WTC11 (cell line): ENCODE measurements at regions not wholly inside any gene's neighbourhood (a gene's known extent, or its start where the extent isn't known, plus 50 kb on each side); places are given as distances from the start of the nearest gene placed in this dataset.

Experiments used
- ATAC-seq: fragments of 200-7000 bp; cut with Tn5 transposase; 2 replicates; pipeline ENCODE4 v1.10.0; 2021; ENCODE audit warnings: mild to moderate bottlenecking, moderate library complexity
- CTCF ChIA-PET: fragments of 300-600 bp; sonication (Branson Sonifier 250); formaldehyde crosslinking; loops from one replicate; lab custom pipeline; 2021; ENCODE audit warnings: antibody characterized with exemption; lab: Charles Lee
- POLR2A ChIA-PET: fragments of 350-600 bp; sonication (Branson Sonifier 250); formaldehyde crosslinking; loops from one replicate; lab custom pipeline; 2021; ENCODE audit warnings: antibody characterized with exemption; lab: Charles Lee
- DNase-seq: peaks from one replicate; pipeline ENCODE4 v3.0.0; 2021; ENCODE audit warnings: low spot score
- H3K27ac Mint-ChIP-seq: 2 replicates; pipeline ENCODE4 v1.8.0; 2021; ENCODE audit warnings: mixed read lengths
- H3K27me3 Mint-ChIP-seq: 2 replicates; pipeline ENCODE4 v1.8.0; 2021; ENCODE audit warnings: low read depth, mild to moderate bottlenecking, moderate library complexity, mixed read lengths
- H3K36me3 Mint-ChIP-seq: 2 replicates; pipeline ENCODE4 v1.8.0; 2021; ENCODE audit warnings: mixed read lengths
- H3K4me1 Mint-ChIP-seq: 2 replicates; pipeline ENCODE4 v1.8.0; 2022; ENCODE audit warnings: mixed read lengths
- H3K4me3 Mint-ChIP-seq: 2 replicates; pipeline ENCODE4 v1.8.0; 2021; ENCODE audit warnings: mild to moderate bottlenecking, moderate library complexity, mixed read lengths
- H3K9me3 Mint-ChIP-seq: 2 replicates; pipeline ENCODE4 v1.8.0; 2021; ENCODE audit warnings: mixed read lengths
- ARID4B ChIP-seq: sonication (generic); formaldehyde crosslinking; IDR thresholded peaks from 2 replicates; pipeline ENCODE4 v1.8.0; 2023; ENCODE audit warnings: missing genetic modification reagents, mild to moderate bottlenecking, borderline replicate concordance
- ATF2 ChIP-seq: sonication (generic); formaldehyde crosslinking; IDR thresholded peaks from 2 replicates; pipeline ENCODE4 v1.8.1; 2022; ENCODE audit warnings: low read depth, missing genetic modification reagents, borderline replicate concordance
- CBFB ChIP-seq: sonication (generic); formaldehyde crosslinking; IDR thresholded peaks from 2 replicates; pipeline ENCODE4 v1.8.1; 2022; ENCODE audit warnings: mild to moderate bottlenecking, low read depth, missing genetic modification reagents
- CDX4 ChIP-seq: fragments of 250-450 bp; sonication (Bioruptor Pico); IDR thresholded peaks from 2 replicates; pipeline ENCODE4 v1.9.0; 2021; ENCODE audit warnings: moderate library complexity, mild to moderate bottlenecking, inconsistent platforms, borderline replicate concordance
- CREB1 ChIP-seq: sonication (generic); formaldehyde crosslinking; IDR thresholded peaks from 2 replicates; pipeline ENCODE4 v1.8.0; 2023; ENCODE audit warnings: mild to moderate bottlenecking, missing genetic modification reagents
- CREM ChIP-seq: sonication (generic); formaldehyde crosslinking; IDR thresholded peaks from 2 replicates; pipeline ENCODE4 v1.8.1; 2022; ENCODE audit warnings: mild to moderate bottlenecking, missing genetic modification reagents, moderate library complexity
- FOXK1 ChIP-seq: sonication (generic); formaldehyde crosslinking; IDR thresholded peaks from 2 replicates; pipeline ENCODE4 v1.8.0; 2022; ENCODE audit warnings: mild to moderate bottlenecking, moderate library complexity, missing genetic modification reagents
- FOXP1 ChIP-seq: sonication (generic); formaldehyde crosslinking; IDR thresholded peaks from 2 replicates; pipeline ENCODE4 v1.8.0; 2022; ENCODE audit warnings: missing genetic modification reagents, mild to moderate bottlenecking, moderate library complexity, borderline replicate concordance
- JAZF1 ChIP-seq: fragments of 250-450 bp; sonication (Bioruptor Pico); IDR thresholded peaks from 2 replicates; pipeline ENCODE4 v1.9.0; 2021; ENCODE audit warnings: moderate library complexity, mild to moderate bottlenecking, inconsistent platforms
- PRRX2 ChIP-seq: fragments of 250-450 bp; sonication (Bioruptor Pico); IDR thresholded peaks from 2 replicates; pipeline ENCODE4 v1.8.0; 2021; ENCODE audit warnings: mild to moderate bottlenecking
- TP53 ChIP-seq: sonication (generic); formaldehyde crosslinking; IDR thresholded peaks from 2 replicates; pipeline ENCODE4 v1.8.1; 2023; ENCODE audit warnings: mild to moderate bottlenecking, missing genetic modification reagents
- ZBTB21 ChIP-seq: sonication (generic); formaldehyde crosslinking; IDR thresholded peaks from 2 replicates; pipeline ENCODE4 v1.8.1; 2023; ENCODE audit warnings: mild to moderate bottlenecking, missing genetic modification reagents, borderline replicate concordance
- ZNF138 ChIP-seq: sonication (generic); formaldehyde crosslinking; conservative IDR thresholded peaks from 2 replicates; pipeline ENCODE4 v1.8.1; 2022; ENCODE audit warnings: mild to moderate bottlenecking, moderate library complexity, missing genetic modification reagents
- ZNF232 ChIP-seq: sonication (generic); formaldehyde crosslinking; IDR thresholded peaks from 2 replicates; pipeline ENCODE4 v1.8.0; 2022; ENCODE audit warnings: mild to moderate bottlenecking, missing genetic modification reagents
- ZNF263 ChIP-seq: sonication (generic); formaldehyde crosslinking; IDR thresholded peaks from 2 replicates; pipeline ENCODE4 v1.8.1; 2022; ENCODE audit warnings: low read depth, mild to moderate bottlenecking, moderate library complexity, missing genetic modification reagents
- ZNF281 ChIP-seq: sonication (generic); formaldehyde crosslinking; IDR thresholded peaks from 2 replicates; pipeline ENCODE4 v1.8.0; 2023; ENCODE audit warnings: mild to moderate bottlenecking, missing genetic modification reagents
- ZNF396 ChIP-seq: fragments of 250-450 bp; sonication (Bioruptor Pico); IDR thresholded peaks from 2 replicates; pipeline ENCODE4 v1.8.0; 2021; ENCODE audit warnings: mild to moderate bottlenecking, moderate library complexity, borderline replicate concordance
- ZNF425 ChIP-seq: fragments of 250-450 bp; sonication (Bioruptor Pico); conservative IDR thresholded peaks from 2 replicates; pipeline ENCODE4 v1.9.0; 2021; ENCODE audit warnings: mild to moderate bottlenecking
- TF ChIP-seq, protein P1 (sequence below): fragments of 250-450 bp; sonication (Bioruptor Pico); IDR thresholded peaks from 2 replicates; pipeline ENCODE4 v1.9.0; 2021; ENCODE audit warnings: mild to moderate bottlenecking
- TF ChIP-seq, protein P2 (sequence below): fragments of 200-600 bp; IDR thresholded peaks from 2 replicates; pipeline ENCODE4 v1.8.0; 2022; ENCODE audit warnings: antibody characterized with exemption

DNA sequence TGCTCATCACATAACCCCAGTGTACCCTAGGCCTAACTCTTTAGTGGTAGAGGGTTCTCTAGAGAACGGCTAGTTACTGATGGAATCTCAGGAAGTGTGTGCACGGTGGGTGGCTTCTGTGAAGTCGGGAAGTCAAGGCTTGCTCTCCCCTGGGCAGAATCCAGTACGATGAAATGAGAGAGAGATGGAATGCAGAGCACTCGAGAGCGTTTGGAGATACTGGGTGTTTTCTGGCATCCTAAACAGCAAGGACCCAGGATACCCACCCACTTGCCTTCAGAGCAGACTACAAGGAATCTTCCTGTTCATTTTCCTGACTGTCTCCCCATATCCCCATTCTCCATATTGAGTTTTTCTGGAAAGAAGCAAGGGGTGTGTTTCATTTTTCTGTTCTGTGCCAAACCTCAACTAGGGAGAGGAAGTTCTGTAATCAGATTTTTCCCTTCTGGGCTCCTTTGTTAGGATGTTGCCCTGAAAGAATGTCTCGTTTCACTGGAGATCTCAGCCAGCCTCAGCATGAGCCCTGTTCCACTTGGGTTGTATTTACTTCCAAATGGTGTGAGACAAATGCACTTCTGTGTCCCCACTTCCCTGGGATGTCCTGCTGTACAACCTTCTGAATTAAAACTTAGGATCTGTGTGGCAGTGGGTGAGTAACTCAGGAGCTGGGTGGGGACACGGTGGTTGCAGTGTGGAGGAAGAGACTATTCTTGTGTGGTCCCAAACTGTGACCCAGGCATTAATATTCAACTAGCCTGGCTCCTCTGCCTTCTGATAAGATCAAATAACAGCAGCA is 108.9 kb upstream of the SPRY4 start:
- Mint-ChIP-seq H3K36me3 (no peaks in the 10 kb centered on the region), H3K9me3 (no peaks in the 10 kb centered on the region), H3K27me3 (peaks cover 3% of the 10 kb centered on the region; the same call in 1 of the 2 replicates)
- ATAC-seq = peak; percentile 18; the same call in 1 of the 2 replicates
- TF ChIP-seq, protein P1, sequence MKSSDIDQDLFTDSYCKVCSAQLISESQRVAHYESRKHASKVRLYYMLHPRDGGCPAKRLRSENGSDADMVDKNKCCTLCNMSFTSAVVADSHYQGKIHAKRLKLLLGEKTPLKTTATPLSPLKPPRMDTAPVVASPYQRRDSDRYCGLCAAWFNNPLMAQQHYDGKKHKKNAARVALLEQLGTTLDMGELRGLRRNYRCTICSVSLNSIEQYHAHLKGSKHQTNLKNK (CRISPR knock-in tag) = no peak
- TF ChIP-seq ZNF232 (CRISPR knock-in tag) (no peak), PRRX2 (CRISPR knock-in tag) (no peak), CBFB (no peak), CREB1 (CRISPR knock-in tag) (no peak), ZNF281 (CRISPR knock-in tag) (no peak), JAZF1 (no peak), ARID4B (CRISPR knock-in tag) (no peak), ZNF425 (CRISPR knock-in tag) (no peak), ZBTB21 (no peak), CREM (CRISPR knock-in tag) (no peak)
- TF ChIP-seq, all 79 proteins: peak for 0
- H3K4me3 Mint-ChIP-seq = no peak overlapping the region
- ChIA-PET CTCF (no interaction called here), POLR2A (no interaction called here)
- peak overlapping the region; percentile 28; the same call in 1 of the 2 replicates for H3K27ac Mint-ChIP-seq
- peaks cover 49% of the 10 kb centered on the region for H3K4me1 Mint-ChIP-seq
- DNase-seq = no peak

DNA sequence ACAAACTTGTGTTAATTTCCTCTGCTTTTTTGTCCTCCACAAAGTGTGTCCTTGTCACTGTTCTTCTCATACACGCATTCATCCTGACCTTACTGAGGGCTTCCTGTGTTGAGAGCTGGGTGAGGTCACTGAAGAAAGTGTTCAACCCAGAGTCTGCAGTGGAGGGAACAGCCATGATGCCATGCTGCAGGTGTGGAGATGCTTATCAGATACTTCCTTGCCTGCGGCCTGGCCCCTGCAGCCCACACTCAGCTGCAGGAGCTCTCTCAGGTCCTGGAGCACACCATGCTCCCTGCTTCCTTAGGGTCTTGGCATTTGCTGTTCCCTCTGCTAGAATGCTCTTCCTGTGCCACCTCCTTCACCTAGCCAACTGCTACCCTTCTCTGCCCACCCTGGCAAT is 108.1 kb upstream of the SPRY4 start:
- Mint-ChIP-seq H3K27ac (no peak overlapping the region), H3K36me3 (no peaks in the 10 kb centered on the region), H3K9me3 (no peaks in the 10 kb centered on the region), H3K4me3 (no peak overlapping the region), H3K27me3 (peaks cover 3% of the 10 kb centered on the region; the same call in 1 of the 2 replicates), H3K4me1 (peaks cover 49% of the 10 kb centered on the region)
- no peak for DNase-seq
- ChIA-PET POLR2A (no interaction called here), CTCF (no interaction called here)
- peak; percentile 40 for ATAC-seq
- TF ChIP-seq ZNF138 (CRISPR knock-in tag) = no peak
- TF ChIP-seq TP53 (CRISPR knock-in tag) = no peak
- TF ChIP-seq JAZF1 = no peak
- no peak for TF ChIP-seq FOXK1
- TF ChIP-seq CDX4 (CRISPR knock-in tag) = no peak
- no peak for TF ChIP-seq ZNF263
- TF ChIP-seq, protein P2, sequence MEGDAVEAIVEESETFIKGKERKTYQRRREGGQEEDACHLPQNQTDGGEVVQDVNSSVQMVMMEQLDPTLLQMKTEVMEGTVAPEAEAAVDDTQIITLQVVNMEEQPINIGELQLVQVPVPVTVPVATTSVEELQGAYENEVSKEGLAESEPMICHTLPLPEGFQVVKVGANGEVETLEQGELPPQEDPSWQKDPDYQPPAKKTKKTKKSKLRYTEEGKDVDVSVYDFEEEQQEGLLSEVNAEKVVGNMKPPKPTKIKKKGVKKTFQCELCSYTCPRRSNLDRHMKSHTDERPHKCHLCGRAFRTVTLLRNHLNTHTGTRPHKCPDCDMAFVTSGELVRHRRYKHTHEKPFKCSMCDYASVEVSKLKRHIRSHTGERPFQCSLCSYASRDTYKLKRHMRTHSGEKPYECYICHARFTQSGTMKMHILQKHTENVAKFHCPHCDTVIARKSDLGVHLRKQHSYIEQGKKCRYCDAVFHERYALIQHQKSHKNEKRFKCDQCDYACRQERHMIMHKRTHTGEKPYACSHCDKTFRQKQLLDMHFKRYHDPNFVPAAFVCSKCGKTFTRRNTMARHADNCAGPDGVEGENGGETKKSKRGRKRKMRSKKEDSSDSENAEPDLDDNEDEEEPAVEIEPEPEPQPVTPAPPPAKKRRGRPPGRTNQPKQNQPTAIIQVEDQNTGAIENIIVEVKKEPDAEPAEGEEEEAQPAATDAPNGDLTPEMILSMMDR = no peak
- TF ChIP-seq ZNF396 (CRISPR knock-in tag) = no peak
- no peak for TF ChIP-seq FOXP1 (CRISPR knock-in tag)
- TF ChIP-seq ATF2 (CRISPR knock-in tag) = no peak
